ENCODE measurements at regions not wholly inside any gene's neighbourhood (a gene's known extent, or its start where the extent isn't known, plus 50 kb on each side); places are given as distances from the start of the nearest gene placed in this dataset.

DNA sequence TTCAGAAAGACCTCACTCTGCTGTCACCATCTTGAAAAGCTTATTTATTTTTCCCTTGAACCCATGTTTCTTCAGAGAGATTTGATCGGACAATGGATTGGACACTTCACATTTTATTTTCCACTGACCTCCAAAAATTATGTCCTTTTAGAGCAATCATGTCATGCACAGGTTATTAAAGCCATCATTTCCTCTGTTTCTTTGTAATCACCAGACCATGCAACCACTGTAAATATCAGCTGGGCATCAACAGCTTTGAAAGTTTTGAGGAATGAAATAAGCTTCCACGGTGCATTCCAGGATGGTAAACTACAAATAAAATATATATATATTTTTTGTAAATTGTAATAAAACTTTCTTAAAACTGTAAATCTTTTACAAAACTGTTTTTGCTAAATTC, 144.1 kb upstream of the ADAMTS5 start:
- no peak for DNase-seq (ENCODE audit: low spot score)

DNA sequence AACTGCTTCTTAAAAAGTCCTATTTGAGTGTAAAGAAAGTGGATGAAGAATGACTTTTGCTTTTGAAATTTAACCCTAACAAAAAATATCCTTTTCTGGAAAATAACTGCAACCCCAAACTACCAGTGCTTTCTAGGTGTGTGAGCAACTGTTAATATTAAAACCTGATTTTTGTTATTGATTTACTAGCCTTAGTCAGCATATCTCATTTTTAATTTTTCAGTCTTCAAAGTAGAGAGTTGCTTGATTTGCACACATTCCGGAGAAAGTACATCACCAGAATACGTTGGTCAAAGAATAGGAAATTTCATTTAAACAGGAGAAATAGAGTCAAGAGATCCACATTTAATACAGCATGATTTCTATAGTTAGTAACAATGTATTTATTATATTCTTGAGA, 141.8 kb upstream of the ADAMTS5 start:
- no peak for DNase-seq (ENCODE audit: low spot score)

DNA sequence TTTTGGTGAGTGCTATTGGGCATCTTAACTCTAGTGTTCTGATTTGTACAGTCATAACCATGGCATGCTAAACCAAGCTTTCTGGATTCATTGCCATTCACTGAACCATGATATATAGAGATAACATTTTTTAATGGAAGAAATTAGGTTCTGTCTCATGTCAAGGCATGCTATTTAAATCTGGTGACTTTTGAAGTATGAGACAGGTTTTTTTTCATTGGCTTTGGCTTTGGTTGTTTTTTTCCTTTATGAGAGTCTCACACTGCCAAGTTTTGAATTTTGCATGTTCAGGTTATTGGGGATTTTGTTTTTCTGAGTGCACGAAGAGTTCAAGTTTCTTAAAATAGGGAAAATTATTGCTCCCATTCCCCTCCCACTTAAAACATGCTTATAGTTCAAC, 141.3 kb upstream of the ADAMTS5 start:
- no peak for DNase-seq (ENCODE audit: low spot score)

- DNase-seq (ENCODE audit: low spot score), result no peak
Measured at GRCh38 chr21:27104846-27105431, 138.1 kb upstream of the ADAMTS5 start.

- no peak for DNase-seq (ENCODE audit: low spot score)
Measured at GRCh38 chr21:27103768-27104167, 136.9 kb upstream of the ADAMTS5 start.

DNA sequence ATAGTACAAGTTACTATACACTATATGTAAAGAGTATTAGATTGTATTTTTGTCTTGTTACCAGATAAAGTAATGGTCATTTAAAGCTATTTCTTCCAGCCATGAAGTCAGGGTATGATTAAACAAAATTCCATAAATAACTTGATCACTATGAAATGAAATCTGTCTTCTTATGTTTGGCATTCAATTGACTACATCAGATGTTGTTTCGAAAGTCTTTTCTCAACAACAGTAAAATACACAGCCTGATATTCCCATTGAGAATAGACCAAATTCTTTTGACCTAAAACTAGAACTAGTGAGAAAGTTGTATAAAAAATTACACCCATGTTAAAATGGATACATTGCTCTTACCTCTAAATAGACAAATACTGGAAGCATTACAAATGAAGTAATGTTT, 134.6 kb upstream of the ADAMTS5 start:
- no peak for DNase-seq (ENCODE audit: low spot score)

GRCh38 chr21:27094184-27094948, 127.5 kb upstream of the ADAMTS5 start:
- no peak for DNase-seq (ENCODE audit: low spot score)

DNA sequence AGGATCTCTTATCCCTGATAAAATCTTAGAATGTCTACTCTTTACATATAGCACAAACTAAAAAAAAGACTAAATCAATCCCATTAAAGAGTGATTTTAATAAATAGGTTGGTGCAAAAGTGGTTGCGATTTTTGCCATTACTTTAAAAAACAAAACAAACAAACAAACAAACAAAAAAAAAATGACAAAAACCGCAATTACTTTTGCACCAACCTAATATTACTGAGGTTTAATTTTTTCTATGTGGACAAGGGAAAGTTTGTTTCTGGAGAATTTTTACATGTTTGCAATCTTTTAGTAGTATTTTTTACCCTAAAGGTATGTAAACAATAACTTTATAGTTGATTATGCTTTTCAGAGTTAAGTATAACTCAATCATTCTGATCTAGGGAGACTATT, 119.7 kb upstream of the ADAMTS5 start:
- no peak for DNase-seq (ENCODE audit: low spot score)

DNA sequence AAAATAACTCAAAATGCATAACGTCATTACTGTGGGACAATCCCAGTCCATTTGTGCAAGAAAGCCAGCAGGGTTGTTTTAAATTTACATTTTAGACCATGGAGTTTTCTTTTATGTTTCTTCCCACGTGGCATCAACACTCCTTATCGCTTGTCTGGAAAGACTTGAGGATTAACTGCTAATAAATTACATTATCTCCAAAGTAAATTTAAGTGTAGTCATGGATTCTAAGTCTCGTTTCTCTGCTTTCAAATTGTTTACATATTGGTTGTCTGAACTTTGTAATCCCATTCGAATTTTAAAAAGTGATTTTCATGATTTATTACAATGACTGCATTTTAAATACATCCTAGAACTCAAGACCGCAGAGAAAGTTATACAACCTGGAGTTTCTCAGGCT, 119.3 kb upstream of the ADAMTS5 start:
- DNase-seq (ENCODE audit: low spot score), result no peak

GRCh38 chr21:27085387-27085786, 118.5 kb upstream of the ADAMTS5 start:
- no peak for DNase-seq (ENCODE audit: low spot score)

DNA sequence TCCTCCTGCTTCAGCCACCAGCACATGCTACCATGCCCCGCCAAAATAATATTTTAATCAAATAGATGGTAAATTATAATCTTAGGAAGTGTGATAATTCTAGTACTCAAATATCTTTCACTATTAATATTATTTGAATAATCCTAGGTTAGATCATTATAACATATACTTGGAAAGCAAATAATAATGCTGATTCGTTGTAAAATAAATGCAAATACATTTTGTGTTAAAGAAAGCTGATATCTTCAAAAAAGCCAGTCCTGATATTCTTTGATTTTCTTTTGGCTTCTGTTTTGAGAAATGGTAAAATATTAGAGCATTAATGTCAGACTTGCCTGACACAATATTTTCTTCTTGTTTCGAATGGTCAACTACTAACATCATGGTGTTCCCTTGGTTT, 116.3 kb upstream of the ADAMTS5 start:
- no peak for DNase-seq (ENCODE audit: low spot score)

DNA sequence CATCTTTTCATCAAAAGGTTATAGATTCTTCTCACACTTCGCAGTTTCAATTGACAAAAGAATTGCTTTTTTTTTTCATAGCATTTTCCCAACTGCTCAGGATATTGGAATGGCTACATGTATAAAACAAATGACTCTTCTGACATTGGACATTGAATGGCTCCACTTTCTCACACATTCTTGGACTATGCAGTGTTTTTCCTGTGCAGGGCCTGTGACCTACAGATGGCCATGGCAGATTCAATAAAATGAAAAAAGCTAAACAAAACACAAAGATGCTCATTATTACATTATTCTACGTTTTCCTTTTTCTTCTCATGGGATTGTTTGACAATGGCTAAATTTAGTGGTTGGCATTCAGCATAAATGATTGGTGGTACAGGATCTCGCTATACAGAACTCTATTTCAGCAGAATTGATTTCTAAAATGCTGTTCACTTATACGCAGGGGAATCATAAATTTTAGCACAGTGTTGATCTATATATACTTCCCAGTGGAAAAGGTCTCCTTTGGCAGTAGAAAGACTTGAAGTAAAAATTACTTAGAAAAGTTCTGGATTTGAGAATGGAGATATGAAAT, 115.6 kb upstream of the ADAMTS5 start:
- DNase-seq (ENCODE audit: low spot score), result no peak

- no peak for DNase-seq (ENCODE audit: low spot score)
Measured at GRCh38 chr21:27079636-27080240, 112.8 kb upstream of the ADAMTS5 start.

DNA sequence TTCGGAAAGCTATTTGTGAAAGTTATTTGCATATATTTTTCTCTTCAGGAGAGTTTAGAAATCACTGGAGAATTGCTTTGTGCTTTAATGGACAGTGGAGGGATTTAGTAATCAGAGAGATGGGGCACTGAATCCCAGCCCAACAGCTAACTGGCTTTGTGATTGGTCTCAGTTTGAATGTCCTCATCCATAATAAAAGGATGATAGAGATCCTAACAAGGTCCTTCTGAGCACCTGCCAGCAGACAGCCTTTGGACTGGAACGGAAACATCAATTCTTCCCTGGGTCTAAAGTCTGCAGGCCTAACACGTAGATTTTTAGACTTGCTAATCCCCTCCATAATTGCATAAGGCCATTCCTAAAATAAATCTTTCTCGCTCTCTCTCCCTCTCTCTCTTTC, 112.0 kb upstream of the ADAMTS5 start:
- DNase-seq (ENCODE audit: low spot score), result no peak

DNA sequence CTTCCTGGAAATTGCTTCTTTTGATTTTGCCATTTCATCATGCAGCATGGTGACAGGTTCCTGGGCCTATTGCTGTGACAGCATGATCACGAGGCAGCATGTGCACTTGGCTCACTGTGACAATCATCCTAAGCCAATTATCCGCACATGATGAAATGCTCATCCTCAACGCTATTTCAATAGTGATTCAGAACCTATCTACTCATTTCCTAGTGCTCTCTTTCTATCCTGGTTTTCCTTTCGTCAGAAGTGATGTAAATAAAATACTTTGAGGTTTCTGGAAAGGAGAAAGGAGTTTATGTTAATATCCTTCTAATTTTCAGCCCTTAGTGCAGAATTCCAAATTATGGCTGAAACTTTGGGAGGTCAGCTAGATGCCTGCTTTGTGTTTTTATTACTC, 110.6 kb upstream of the ADAMTS5 start:
- DNase-seq (ENCODE audit: low spot score), result no peak

DNA sequence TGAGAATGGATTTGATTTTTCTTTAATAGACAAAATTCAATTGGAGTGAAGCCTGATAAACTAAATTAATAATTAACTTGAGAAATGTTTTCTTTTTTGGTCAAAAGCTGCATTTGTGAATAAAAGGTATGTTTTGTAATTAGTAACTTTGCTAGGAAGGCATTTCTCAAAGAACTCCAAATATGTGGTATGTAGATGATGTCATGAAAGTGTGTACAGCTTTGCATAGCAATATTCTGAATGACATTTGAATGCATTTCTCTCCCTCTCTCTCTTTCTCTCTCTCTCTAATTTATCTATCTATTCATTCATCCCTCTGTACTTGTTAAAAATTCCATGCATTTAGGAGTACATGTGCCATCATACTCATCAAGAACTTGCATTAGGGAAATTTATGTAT, 109.1 kb upstream of the ADAMTS5 start:
- no peak for DNase-seq (ENCODE audit: low spot score)

- no peak for DNase-seq (ENCODE audit: low spot score)
Measured at GRCh38 chr21:27070861-27071670, 104.2 kb upstream of the ADAMTS5 start.

- no peak for DNase-seq (ENCODE audit: low spot score)
Measured at GRCh38 chr21:27068811-27069210, 101.9 kb upstream of the ADAMTS5 start.

- no peak for DNase-seq (ENCODE audit: low spot score)
Measured at GRCh38 chr21:27067226-27067625, 100.3 kb upstream of the ADAMTS5 start.

DNA sequence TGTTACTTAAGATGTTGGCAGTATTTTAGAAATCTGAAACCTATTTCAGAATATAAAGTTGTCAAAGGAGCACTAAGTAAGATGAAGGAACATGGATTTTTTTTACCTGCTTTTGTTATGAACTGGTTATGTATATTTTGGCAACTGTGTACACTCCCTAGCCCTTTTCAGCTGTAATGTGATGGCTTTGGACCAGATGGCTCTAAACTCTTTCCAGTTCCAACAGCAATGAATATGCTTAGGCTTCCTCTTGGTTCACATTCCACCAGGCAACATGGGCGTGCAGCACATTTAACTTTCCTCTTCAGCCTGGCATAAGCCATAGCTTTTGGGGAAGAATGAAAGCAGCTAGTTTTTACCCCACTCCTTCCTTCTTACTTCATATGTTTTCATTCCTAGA, 95.6 kb upstream of the ADAMTS5 start:
- no peak for DNase-seq (ENCODE audit: low spot score)

DNA sequence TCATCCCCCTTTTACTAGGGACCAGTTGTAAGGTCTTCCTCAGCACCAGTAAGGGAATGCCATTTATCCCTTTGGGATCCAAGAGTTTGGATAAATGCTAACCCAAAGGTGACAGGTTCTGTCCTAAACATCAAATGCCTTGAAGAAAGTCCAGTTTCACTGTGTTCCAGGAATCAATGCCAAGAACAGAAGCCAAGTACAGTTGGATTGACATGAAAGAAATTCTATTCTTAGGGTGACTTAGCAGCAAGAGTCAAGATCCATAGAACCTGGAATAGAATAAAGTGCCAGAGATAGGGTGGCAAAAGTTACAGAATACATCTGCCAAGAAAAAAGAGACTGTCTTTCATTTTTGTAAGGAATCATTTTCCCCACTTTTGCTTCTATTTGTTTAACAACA, 94.9 kb upstream of the ADAMTS5 start:
- DNase-seq (ENCODE audit: low spot score), result no peak

DNA sequence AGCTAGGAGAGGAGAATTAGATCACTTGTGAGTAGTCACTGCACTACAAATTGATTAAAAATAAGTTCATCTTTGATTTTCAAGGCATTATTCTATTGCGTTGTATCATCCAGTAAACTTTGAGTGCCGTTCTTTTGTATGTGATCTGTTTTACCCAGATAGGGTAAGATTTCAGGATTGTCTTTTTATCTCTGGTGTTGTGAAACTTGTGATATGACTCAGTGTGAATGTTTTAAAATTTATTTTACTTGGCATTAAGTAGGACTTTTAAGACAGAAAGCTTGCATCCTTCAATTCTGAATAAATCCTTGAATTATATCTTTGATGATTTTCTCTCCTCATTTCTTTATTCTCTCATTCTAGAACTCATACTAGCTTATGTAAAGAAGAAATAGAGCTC, 93.3 kb upstream of the ADAMTS5 start:
- no peak for DNase-seq (ENCODE audit: low spot score)
